SK-N-SH (cell line): ENCODE measurements at regions not wholly inside any gene's neighbourhood (a gene's known extent, or its start where the extent isn't known, plus 50 kb on each side); places are given as distances from the start of the nearest gene placed in this dataset.

Experiments
- CTCF ChIA-PET: fragments of 300-600, 350-600 bp; formaldehyde crosslinking; extraction: SDS; loops from one replicate; lab custom pipeline; 2021; lab: Yijun Ruan, JAX
- POLR2A ChIA-PET: fragments of 350-600 bp; sonication (Branson Sonifier 250); formaldehyde crosslinking; extraction: SDS; loops from one replicate; lab custom pipeline; 2020; ENCODE audit warnings: antibody characterized with exemption, inconsistent platforms; lab: Yijun Ruan, JAX
- DNase-seq: peaks from one replicate; pipeline ENCODE4 v3.0.0; 2012
- H2AFZ ChIP-seq: fragments of 200-600 bp; sonication (generic); 2 replicates; pipeline ENCODE4 v1.8.1; 2016; ENCODE audit warnings: antibody characterized with exemption, mild to moderate bottlenecking, low read depth
- H3F3A ChIP-seq: fragments of 200-600 bp; sonication (generic); replicated peaks from 2 replicates; pipeline ENCODE3; 2016; ENCODE audit warnings: antibody characterized with exemption, mild to moderate bottlenecking; ENCODE audit not compliant: insufficient read depth
- H3K27ac ChIP-seq, 2 experiments: fragments of 200-500 bp in 1 of 2; fragments of 200-600 bp in 1 of 2; sonication (Bioruptor generic) in 1 of 2; sonication (generic), shearing (Covaris generic) in 1 of 2; 2 replicates each; pipeline versions ENCODE4 v1.5.1 to v1.6.1; 2014 to 2016; ENCODE audit warnings: low read depth in 2 of 2, inconsistent platforms in 1 of 2, low read length in 1 of 2, mild to moderate bottlenecking in 1 of 2, mixed read lengths in 1 of 2
- H3K27me3 ChIP-seq: fragments of 200-600 bp; sonication (generic), shearing (Covaris generic); 2 replicates; pipeline ENCODE4 v1.6.1; 2016; ENCODE audit warnings: mixed run types; ENCODE audit not compliant: insufficient read depth
- H3K36me3 ChIP-seq, 2 experiments: fragments of 200-500 bp in 1 of 2; fragments of 200-600 bp in 1 of 2; sonication (Bioruptor generic) in 1 of 2; sonication (generic) in 1 of 2; replicated peaks in 1 of 2; 2 replicates each; pipeline versions ENCODE3 to v1.5.1; 2014 to 2016; ENCODE audit warnings: low read length in 1 of 2, mild to moderate bottlenecking in 1 of 2; ENCODE audit not compliant: insufficient read depth in 2 of 2, control insufficient read depth in 1 of 2
- H3K4me1 ChIP-seq, 2 experiments: fragments of 200-500 bp in 1 of 2; fragments of 200-600 bp in 1 of 2; sonication (Bioruptor generic) in 1 of 2; sonication (generic), shearing (Covaris generic) in 1 of 2; 2 replicates each; pipeline versions ENCODE4 v1.5.1 to v1.6.1; 2014 to 2016; ENCODE audit warnings: low read depth in 1 of 2, low read length in 1 of 2, mixed run types in 1 of 2; ENCODE audit not compliant: insufficient read depth in 2 of 2, control insufficient read depth in 1 of 2
- H3K4me2 ChIP-seq: fragments of 200-600 bp; sonication (generic), shearing (Covaris generic); 2 replicates; pipeline ENCODE4 v1.6.1; 2017; ENCODE audit warnings: mixed run types
- H3K4me3 ChIP-seq, 2 experiments: fragments of 200-500 bp in 1 of 2; fragments of 200-600 bp in 1 of 2; sonication (Bioruptor generic) in 1 of 2; sonication (generic), shearing (Covaris generic) in 1 of 2; 2 replicates each; pipeline versions ENCODE4 v1.5.1 to v1.8.1; 2014 to 2016; ENCODE audit warnings: low read depth in 2 of 2, inconsistent platforms in 1 of 2, low read length in 1 of 2, mild to moderate bottlenecking in 1 of 2, mixed read lengths in 1 of 2, moderate library complexity in 1 of 2
- H3K79me2 ChIP-seq: fragments of 200-600 bp; sonication (generic); 2 replicates; pipeline ENCODE4 v1.8.1; 2017; ENCODE audit warnings: mild to moderate bottlenecking; ENCODE audit not compliant: insufficient read depth
- H3K9ac ChIP-seq: fragments of 200-600 bp; sonication (generic); 2 replicates; pipeline ENCODE4 v1.6.1; 2017; ENCODE audit warnings: mixed run types
- H3K9me2 ChIP-seq: fragments of 200-600 bp; sonication (generic); 2 replicates; pipeline ENCODE4 v1.6.1; 2017; ENCODE audit warnings: mixed run types
- H3K9me3 ChIP-seq: fragments of 200-600 bp; sonication (generic); 2 replicates; pipeline ENCODE4 v1.6.1; 2017; ENCODE audit warnings: mixed run types, mild to moderate bottlenecking, moderate library complexity
- H4K20me1 ChIP-seq: fragments of 200-600 bp; sonication (generic); 2 replicates; pipeline ENCODE4 v1.6.1; 2017; ENCODE audit warnings: mild to moderate bottlenecking, mixed run types; ENCODE audit not compliant: insufficient read depth
- FOSL2 ChIP-seq: IDR thresholded peaks from 2 replicates; pipeline ENCODE4 v1.4.0; 2012; ENCODE audit warnings: low read depth, mild to moderate bottlenecking, moderate library complexity, borderline replicate concordance
- FOXJ3 ChIP-seq: sonication (generic); formaldehyde crosslinking; IDR thresholded peaks from 2 replicates; pipeline ENCODE4 v1.5.1; 2020; ENCODE audit warnings: mild to moderate bottlenecking, missing genetic modification reagents
- GABPA ChIP-seq: IDR thresholded peaks from 2 replicates; pipeline ENCODE4 v1.4.0; 2012; ENCODE audit warnings: low read depth, mild to moderate bottlenecking
- GATA2 ChIP-seq: sonication (generic); formaldehyde crosslinking; IDR thresholded peaks from 2 replicates; pipeline ENCODE4 v1.5.0; 2020; ENCODE audit warnings: mild to moderate bottlenecking, missing genetic modification reagents
- JUND ChIP-seq: IDR thresholded peaks from 2 replicates; pipeline ENCODE4 v1.4.0; 2012
- MEF2A ChIP-seq: IDR thresholded peaks from 2 replicates; pipeline ENCODE4 v1.4.0; 2012; ENCODE audit warnings: low read depth, borderline replicate concordance
- MXI1 ChIP-seq: IDR thresholded peaks from 2 replicates; pipeline ENCODE4 v1.6.1; 2012; ENCODE audit warnings: mild to moderate bottlenecking, low read depth, low read length, improper control_type of control experiment
- NFIC ChIP-seq: IDR thresholded peaks from 2 replicates; pipeline ENCODE4 v1.4.0; 2012; ENCODE audit warnings: borderline replicate concordance
- NRF1 ChIP-seq: IDR thresholded peaks from 2 replicates; pipeline ENCODE4 v1.6.1; 2012; ENCODE audit warnings: low read depth, mild to moderate bottlenecking, low read length
- RCOR1 ChIP-seq: fragments of 150-350 bp; IDR thresholded peaks from 2 replicates; pipeline ENCODE4 v1.6.1; 2017; ENCODE audit warnings: antibody characterized with exemption, low read length
- RFX5 ChIP-seq: IDR thresholded peaks from 2 replicates; pipeline ENCODE4 v1.6.1; 2012; ENCODE audit warnings: mild to moderate bottlenecking, improper control_type of control experiment, low read length
- SIN3A ChIP-seq: IDR thresholded peaks from 2 replicates; pipeline ENCODE4 v1.6.1; 2012; ENCODE audit warnings: low read depth, mild to moderate bottlenecking, low read length, moderate library complexity, borderline replicate concordance
- SMC3 ChIP-seq: IDR thresholded peaks from 2 replicates; pipeline ENCODE4 v1.6.1; 2012; ENCODE audit warnings: low read depth, low read length, improper control_type of control experiment
- TAF1 ChIP-seq: IDR thresholded peaks from 2 replicates; pipeline ENCODE4 v1.6.1; 2012; ENCODE audit warnings: low read depth, mild to moderate bottlenecking, low read length, moderate library complexity, borderline replicate concordance
- TEAD4 ChIP-seq: IDR thresholded peaks from 2 replicates; pipeline ENCODE4 v1.4.0; 2012; ENCODE audit warnings: mild to moderate bottlenecking, borderline replicate concordance; ENCODE audit not compliant: insufficient read depth
- YY1 ChIP-seq: IDR thresholded peaks from 2 replicates; pipeline ENCODE4 v1.4.0; 2012; ENCODE audit warnings: low read depth, mild to moderate bottlenecking
- WGBS: methylation state at CpG from one replicate; pipeline ENCODE4 v1.1.6; 2017; ENCODE audit warnings: low lambda C conversion rate; 5-methylcytosine and 5-hydroxymethylcytosine counted together
- TF ChIP-seq, protein P1 (sequence below): fragments of 200-600 bp; sonication (generic); IDR thresholded peaks from 2 replicates; pipeline ENCODE4 v1.6.1; 2017; ENCODE audit warnings: antibody characterized with exemption, mild to moderate bottlenecking, moderate library complexity
- TF ChIP-seq, protein P2 (sequence below): IDR thresholded peaks from 2 replicates; pipeline ENCODE4 v1.4.0; 2012; ENCODE audit warnings: low read depth
- TF ChIP-seq, protein P3 (sequence below): fragments of 150-350 bp; IDR thresholded peaks from 2 replicates; pipeline ENCODE4 v1.6.1; 2017; ENCODE audit warnings: antibody characterized with exemption, low read length, low read depth, borderline replicate concordance
- TF ChIP-seq, protein P4 (sequence below): fragments of 150-350 bp; IDR thresholded peaks from 2 replicates; pipeline ENCODE4 v1.6.1; 2016; ENCODE audit warnings: mild to moderate bottlenecking, low read depth, low read length
- TF ChIP-seq, protein P5 (sequence below): IDR thresholded peaks from 2 replicates; pipeline ENCODE4 v1.6.1; 2012; ENCODE audit warnings: mild to moderate bottlenecking, low read depth, low read length, moderate library complexity

DNA sequence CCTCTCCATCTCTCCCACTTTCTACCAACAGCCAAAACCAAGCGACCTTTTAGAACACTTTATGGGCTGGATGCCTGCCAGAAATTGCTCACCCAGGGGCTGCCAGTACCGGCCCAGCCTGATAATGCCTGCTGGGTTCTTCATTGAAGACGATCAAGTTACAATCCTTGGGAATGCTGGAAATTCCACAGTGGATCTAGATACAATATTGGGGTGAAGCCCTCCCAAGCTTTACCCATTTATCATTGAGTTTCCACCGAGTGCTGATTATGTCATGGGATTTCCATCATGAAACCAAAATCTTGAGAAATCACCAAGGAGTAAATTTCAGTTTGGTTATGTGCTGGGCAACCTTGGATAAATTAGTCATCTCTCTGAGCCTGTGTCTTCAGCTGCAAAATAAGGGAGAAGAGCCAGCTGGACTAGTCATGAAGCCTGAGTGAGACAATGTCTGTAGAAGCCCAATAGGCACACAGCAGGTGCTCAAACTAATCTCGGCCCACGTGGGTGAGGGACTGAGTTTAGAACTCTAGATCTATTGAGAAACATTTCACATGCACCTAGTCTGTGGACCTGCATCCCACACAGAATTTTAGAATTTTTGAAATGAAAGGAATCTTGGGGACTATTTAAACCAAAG is 75.5 kb upstream of the CLMN start (continued):
- TF ChIP-seq MXI1: no peak
- no peak for TF ChIP-seq GATA2
- TF ChIP-seq SIN3A: no peak
- no peak for TF ChIP-seq RFX5
- no peak for TF ChIP-seq NFIC

DNA sequence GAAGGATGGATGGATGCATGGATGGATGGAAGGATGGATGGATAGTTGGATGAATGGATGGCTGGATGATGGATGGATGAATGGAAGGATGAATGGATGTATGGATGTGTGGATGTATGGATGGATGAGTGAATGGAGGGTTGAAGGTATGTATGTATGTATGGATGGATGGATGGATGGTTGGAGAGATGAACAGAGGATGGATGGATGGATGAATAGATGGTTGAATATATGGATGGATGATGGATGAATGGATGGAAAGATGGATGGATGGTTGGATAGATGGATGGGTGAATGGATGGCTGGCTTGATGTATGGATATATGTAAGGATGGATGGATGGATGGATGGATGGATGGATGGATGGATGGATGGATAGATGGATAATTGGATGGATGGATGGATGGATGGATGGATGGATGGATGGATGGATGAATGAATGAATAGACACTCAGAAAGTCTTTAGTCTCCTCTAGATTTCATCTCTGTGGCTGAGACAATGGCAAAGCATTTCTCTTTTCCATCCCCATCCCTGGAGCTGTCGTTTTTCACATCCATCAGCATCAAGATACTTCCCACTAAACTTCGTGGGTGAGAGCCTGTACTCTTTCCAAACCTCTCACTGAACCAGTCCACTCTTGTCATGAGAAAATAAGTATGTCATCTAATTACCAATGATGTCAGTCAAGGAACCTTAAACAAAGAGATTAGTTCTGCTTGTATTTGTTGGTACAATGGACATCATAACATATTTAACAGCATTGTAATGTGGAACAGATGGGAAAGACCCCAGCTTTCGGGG is 74.8 kb upstream of the CLMN start:
- Histone ChIP-seq H3K4me2 (no peak overlapping the region), H3K4me1 (peaks cover 0 to 13% of the 10 kb centered on the region in 2 experiments; a peak in 1 of 4 replicates), H3K27ac (no peak overlapping the region), H3K27me3 (no peaks in the 10 kb centered on the region), H3F3A (no peaks in the 10 kb centered on the region), H3K9me3 (no peaks in the 10 kb centered on the region), H2AFZ (no peak overlapping the region), H4K20me1 (no peaks in the 10 kb centered on the region), H3K36me3 (no peaks in the 10 kb centered on the region), H3K9ac (no peak overlapping the region)
- ChIA-PET POLR2A (no interaction called here), CTCF (interaction anchor here (1.0 kb wide), 1 partner anchor 33 kb away, joined by 3 read pairs; no protein-coding TSS in a partner anchor)
- 12% methylated on average over 3 of the region's 3 CpGs for WGBS
- no peak for DNase-seq
- TF ChIP-seq MEF2A (no peak), YY1 (no peak), JUND (no peak), RCOR1 (no peak), RFX5 (no peak), FOSL2 (no peak), SMC3 (no peak), NRF1 (no peak), TEAD4 (no peak), TAF1 (no peak), GATA2 (no peak), FOXJ3 (CRISPR knock-in tag) (no peak), SIN3A (no peak), GABPA (no peak)
- TF ChIP-seq, protein P1, sequence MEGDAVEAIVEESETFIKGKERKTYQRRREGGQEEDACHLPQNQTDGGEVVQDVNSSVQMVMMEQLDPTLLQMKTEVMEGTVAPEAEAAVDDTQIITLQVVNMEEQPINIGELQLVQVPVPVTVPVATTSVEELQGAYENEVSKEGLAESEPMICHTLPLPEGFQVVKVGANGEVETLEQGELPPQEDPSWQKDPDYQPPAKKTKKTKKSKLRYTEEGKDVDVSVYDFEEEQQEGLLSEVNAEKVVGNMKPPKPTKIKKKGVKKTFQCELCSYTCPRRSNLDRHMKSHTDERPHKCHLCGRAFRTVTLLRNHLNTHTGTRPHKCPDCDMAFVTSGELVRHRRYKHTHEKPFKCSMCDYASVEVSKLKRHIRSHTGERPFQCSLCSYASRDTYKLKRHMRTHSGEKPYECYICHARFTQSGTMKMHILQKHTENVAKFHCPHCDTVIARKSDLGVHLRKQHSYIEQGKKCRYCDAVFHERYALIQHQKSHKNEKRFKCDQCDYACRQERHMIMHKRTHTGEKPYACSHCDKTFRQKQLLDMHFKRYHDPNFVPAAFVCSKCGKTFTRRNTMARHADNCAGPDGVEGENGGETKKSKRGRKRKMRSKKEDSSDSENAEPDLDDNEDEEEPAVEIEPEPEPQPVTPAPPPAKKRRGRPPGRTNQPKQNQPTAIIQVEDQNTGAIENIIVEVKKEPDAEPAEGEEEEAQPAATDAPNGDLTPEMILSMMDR: no peak
- TF ChIP-seq, protein P2, sequence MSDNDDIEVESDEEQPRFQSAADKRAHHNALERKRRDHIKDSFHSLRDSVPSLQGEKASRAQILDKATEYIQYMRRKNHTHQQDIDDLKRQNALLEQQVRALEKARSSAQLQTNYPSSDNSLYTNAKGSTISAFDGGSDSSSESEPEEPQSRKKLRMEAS: no peak
- TF ChIP-seq, protein P3, sequence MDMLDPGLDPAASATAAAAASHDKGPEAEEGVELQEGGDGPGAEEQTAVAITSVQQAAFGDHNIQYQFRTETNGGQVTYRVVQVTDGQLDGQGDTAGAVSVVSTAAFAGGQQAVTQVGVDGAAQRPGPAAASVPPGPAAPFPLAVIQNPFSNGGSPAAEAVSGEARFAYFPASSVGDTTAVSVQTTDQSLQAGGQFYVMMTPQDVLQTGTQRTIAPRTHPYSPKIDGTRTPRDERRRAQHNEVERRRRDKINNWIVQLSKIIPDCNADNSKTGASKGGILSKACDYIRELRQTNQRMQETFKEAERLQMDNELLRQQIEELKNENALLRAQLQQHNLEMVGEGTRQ: no peak
- TF ChIP-seq, protein P4, sequence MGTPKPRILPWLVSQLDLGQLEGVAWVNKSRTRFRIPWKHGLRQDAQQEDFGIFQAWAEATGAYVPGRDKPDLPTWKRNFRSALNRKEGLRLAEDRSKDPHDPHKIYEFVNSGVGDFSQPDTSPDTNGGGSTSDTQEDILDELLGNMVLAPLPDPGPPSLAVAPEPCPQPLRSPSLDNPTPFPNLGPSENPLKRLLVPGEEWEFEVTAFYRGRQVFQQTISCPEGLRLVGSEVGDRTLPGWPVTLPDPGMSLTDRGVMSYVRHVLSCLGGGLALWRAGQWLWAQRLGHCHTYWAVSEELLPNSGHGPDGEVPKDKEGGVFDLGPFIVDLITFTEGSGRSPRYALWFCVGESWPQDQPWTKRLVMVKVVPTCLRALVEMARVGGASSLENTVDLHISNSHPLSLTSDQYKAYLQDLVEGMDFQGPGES: no peak
- TF ChIP-seq, protein P5, sequence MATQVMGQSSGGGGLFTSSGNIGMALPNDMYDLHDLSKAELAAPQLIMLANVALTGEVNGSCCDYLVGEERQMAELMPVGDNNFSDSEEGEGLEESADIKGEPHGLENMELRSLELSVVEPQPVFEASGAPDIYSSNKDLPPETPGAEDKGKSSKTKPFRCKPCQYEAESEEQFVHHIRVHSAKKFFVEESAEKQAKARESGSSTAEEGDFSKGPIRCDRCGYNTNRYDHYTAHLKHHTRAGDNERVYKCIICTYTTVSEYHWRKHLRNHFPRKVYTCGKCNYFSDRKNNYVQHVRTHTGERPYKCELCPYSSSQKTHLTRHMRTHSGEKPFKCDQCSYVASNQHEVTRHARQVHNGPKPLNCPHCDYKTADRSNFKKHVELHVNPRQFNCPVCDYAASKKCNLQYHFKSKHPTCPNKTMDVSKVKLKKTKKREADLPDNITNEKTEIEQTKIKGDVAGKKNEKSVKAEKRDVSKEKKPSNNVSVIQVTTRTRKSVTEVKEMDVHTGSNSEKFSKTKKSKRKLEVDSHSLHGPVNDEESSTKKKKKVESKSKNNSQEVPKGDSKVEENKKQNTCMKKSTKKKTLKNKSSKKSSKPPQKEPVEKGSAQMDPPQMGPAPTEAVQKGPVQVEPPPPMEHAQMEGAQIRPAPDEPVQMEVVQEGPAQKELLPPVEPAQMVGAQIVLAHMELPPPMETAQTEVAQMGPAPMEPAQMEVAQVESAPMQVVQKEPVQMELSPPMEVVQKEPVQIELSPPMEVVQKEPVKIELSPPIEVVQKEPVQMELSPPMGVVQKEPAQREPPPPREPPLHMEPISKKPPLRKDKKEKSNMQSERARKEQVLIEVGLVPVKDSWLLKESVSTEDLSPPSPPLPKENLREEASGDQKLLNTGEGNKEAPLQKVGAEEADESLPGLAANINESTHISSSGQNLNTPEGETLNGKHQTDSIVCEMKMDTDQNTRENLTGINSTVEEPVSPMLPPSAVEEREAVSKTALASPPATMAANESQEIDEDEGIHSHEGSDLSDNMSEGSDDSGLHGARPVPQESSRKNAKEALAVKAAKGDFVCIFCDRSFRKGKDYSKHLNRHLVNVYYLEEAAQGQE: no peak
- TF ChIP-seq, all 33 proteins: peak for 0
- Histone ChIP-seq H3K79me2 (no peaks in the 10 kb centered on the region), H3K9me2 (no peaks in the 10 kb centered on the region), H3K4me3 (no peak overlapping the region)
